ENCODE measurements at regions not wholly inside any gene's neighbourhood (a gene's known extent, or its start where the extent isn't known, plus 50 kb on each side); places are given as distances from the start of the nearest gene placed in this dataset.
A peak's percentile ranks its signal among the peaks of the same experiment; 100 is the strongest.
"Not testable (repeated sequence)": the region's sequence is repeated elsewhere in the genome, so short reads cannot be mapped to it uniquely, and the experiment has no call there.

DNA sequence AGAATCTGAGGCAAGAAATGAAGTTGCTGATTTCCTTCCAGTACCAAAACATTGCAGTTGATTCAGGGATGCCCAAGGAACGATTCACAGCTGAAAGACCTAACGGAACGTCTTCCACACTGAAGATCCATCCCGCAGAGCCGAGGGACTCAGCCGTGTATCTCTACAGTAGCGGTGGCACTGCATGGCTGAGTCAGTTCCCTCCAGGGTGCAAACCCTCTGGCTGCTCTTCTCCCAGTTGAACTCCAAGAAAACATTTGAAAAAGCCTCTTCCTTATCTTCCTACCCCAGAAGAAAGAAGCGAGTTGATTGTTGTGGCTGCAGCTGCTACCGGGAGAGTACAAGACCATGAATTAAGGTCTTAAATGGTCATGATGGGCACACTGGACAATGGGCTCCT lies 147.1 kb upstream of the PRSS1 start:
- no peak for DNase-seq

DNA sequence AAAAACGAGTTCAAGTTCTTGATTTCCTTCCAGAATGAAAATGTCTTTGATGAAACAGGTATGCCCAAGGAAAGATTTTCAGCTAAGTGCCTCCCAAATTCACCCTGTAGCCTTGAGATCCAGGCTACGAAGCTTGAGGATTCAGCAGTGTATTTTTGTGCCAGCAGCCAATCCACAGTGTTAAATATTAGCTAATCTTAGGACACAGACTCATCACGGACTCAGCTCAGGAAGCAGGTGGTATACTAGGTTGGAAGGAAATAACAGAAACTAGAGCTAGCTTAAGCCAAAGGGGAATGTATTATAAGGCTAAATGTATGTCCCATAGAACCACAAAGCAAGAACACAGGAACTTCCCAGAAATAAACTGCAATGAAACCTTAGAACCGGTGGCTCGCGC lies 151.0 kb upstream of the PRSS1 start:
- DNase-seq = no peak

DNA sequence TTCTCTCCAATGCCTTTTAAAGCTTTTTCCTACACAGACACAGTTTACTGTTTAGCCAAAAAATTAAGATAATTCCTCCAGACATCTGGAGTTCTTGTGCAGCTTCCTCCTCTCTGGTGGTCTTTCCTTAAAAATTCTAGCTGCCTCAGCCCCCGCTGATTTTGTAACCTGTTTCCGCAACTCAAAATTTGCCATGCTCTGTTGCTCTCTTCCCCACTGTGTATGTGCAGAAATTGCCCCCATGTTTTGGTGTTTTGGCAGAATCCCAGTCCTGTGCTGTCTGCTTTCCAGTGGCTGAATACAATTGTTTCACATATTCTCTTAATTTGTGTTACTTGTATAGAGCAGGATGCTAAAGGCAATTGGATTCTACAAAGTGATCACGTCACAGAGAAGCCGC lies 151.7 kb upstream of the PRSS1 start:
- no peak for DNase-seq

DNA sequence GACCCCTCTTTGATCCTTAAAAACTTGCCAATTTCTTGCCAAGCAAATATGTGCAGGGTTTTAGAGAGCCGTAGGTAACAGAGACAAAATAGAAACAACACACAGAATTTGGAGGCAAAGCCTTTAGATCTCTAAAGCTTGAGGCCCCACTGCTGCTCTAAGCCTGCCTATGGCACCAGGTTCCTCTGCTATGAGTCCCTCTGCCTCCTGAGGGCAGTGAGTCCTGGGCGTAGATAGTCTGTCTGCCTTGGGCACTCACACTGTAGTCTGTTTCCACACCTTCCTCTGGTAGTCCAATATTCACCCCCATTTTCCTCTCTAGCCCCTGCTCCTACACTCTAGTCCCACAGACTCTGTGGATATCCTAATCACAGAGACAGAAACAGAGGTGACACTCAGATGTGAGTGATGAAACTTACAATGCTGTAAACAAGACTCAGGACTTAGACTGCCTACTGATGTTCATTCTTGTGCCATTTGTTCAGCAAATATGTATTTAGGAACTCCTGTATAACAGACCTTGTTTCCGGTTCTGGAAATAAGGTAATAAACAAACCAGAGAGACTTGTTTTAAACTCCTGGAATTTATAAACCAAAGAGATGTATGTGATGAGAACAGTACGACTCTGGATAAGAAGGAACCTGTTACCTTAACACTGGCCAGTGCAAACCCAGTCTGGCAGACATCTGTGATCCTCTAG lies 153.3 kb upstream of the PRSS1 start:
- DNase-seq = no peak

DNA sequence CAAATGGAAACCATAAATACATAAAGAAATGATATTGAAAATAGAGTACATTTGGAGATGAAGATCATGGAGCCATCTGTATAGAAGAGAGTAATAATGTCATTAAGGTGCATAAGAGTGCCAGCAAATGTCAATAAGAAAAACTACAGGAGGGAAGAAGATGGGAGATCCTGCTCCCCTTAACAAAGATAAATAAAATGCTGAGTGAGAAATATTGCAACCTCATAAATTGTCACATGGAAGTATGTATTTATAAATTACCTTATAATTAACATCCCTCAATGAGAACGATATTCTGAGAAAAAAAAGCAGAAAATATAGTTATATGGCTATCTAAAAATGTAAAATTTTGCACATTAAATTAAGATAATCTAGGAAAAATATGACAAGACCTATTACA lies 155.2 kb upstream of the PRSS1 start:
- DNase-seq = no peak

DNA sequence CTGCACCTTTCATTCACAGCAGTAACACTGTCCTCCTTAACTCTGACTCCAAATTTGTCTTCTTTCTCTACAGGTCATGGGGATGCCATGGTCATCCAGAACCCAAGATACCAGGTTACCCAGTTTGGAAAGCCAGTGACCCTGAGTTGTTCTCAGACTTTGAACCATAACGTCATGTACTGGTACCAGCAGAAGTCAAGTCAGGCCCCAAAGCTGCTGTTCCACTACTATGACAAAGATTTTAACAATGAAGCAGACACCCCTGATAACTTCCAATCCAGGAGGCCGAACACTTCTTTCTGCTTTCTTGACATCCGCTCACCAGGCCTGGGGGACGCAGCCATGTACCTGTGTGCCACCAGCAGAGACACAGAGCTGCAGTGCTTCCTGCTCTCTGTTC lies 156.2 kb upstream of the PRSS1 start:
- DNase-seq = no peak

DNA sequence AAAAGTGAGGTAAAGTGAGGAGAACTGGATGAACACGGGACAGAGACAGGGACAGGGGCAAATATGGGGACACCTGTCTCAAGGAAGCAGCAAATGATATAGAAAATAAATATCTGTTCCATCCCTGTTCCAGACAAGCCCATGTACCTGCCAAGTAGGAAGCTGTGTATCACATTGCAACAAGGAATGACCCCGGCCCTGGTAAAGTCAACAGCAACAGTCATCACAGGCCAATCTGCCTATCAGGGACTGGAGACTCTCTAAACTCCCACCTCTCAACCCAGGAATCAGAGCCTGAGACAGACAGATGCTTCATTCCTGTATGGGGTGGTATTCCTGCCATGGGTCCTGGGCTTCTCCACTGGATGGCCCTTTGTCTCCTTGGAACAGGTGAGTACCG lies 156.6 kb upstream of the PRSS1 start:
- DNase-seq = no peak

DNA sequence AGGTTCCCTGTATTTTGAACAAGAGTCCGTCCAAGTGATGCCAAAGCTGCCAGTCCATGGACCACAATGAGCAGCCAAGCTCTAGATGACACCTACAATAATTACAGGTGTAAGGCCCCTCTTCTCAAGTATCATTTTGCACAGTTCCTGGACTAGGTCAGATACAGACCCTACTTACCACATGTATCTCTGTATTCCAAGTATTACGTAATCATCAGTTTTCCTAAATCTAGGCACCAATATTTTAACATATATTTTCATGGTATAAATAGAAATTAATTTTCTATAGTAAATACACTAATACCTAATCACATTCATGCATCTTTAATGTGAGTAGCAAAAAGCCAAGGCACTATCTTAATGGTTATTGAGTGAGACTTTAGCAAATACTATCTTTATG lies 157.0 kb upstream of the PRSS1 start:
- no peak for DNase-seq

DNA sequence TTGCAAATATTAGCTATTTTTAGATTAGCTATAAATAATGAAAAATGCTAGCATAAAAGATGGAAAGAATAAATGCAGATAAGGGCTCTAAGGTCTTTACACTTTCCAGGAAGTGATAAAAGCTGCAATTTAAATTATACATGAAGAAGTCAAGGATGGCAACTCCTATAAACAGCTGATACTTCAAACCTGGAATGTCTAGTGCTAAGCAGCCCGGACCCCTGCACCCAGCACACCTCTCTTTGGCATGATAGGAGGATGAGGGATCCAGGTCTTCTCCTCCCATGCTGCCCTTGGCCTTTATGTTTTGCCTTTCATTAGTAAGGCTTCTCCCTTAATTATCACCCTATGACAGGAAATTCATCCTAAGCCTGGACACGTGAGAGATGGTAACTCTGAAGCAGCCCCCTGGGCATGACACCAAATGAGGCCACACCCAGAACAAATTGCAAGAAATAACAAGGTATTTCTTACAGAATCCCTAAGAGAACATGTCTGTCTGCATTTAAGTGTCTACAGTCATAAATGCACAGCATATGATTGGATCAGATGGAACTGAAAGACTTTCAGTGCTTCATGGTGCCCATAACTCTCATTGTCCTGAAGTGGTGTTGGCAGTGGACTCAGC lies 158.3 kb upstream of the PRSS1 start:
- DNase-seq = no peak

DNA sequence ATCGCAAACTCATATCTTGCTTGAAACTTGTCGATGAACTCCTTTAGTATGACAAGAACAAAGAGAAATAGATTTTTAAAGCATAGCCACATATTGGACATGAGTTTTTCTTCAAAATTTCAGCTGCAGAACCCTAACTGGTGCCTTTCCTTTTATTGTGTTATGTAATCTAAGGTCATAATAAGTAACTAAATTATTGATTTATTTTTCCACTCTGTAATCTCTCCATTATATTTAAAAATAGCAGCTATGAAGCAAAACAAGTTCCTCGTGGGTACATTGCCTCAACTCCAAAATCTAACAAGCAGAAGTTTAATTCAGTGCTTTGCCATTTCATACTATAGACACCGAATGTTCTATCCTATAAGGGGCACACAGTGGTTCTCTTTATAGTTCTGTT lies 159.2 kb upstream of the PRSS1 start:
- no peak for DNase-seq

DNA sequence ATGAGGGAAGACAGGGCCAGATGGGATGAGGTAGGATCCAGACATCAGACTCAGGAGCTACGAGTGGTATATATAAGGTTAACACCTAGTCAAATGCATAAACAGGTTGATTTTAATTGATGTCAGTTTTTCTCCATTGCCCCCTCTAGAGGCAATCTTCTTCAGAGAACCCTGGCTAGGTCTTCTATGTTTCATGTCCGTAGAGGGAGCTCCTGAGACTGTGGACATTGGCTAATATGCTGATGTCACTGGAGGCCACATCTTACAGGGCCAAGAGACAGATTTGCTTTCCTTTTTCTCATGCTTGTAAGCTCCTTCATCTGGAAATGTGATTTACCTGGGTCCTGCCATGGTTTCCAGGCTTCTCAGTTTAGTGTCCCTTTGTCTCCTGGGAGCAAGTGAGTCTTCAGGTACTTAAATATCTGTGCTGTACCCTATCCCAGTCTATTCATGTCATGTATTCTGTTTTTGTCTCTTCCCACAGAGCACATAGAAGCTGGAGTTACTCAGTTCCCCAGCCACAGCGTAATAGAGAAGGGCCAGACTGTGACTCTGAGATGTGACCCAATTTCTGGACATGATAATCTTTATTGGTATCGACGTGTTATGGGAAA lies 161.6 kb upstream of the PRSS1 start:
- DNase-seq = no peak

DNA sequence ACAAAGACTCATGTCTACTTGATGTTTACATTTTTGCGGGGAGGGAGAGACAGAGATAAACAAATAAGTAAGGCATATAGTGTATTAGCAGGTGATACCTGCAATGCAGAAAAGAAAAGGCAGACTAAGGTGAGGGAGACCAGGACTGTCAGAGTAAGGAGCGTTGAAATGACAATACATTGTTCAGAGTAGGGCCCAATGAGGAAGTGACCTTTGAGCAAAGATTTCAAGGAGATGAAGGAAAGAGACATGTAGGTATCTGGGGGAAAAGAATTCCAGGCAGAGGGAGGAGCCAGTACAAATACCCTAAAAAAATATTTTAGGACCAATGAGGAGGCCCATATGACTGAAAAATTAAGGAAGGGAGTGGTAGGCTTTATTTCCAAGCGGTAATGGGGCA lies 162.7 kb upstream of the PRSS1 start:
- no peak for DNase-seq

DNA sequence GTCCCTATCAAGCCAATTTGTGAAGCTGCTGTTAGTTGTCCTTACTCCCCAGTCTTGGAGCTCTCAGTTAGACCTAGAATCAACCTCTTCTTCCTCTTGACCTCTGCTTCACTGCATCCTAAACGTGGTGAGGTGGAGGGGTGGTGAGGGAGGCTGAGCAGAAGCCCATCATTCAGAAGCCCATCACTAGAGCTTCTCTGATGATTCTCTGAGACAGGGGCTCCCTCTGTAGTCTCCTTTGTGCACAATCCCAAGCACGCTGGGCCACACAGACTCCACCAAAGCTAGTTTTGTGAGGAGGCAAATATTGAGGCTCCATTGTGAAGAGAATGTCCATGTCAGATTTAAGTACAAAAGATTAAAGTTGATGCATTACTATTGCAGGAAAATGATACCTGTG lies 163.8 kb upstream of the PRSS1 start:
- DNase-seq = no peak

DNA sequence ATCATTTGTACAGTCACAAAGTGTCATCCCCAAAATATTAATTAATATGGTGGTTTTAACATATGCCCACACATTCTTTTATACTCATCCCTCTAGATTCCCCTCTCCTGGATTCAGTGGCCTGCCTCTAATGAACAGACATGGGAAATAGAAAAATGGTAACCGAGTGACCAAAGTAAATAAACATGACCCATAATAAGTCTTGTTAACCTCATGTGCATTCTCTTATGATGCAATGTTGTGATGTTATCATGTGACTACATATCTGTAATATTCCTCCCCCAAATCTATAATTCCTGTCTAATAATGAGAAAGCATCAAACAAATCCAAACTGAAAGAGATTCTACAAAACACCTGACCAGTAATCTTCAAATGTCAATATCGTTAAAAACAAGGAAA lies 164.5 kb upstream of the PRSS1 start:
- DNase-seq = no peak

DNA sequence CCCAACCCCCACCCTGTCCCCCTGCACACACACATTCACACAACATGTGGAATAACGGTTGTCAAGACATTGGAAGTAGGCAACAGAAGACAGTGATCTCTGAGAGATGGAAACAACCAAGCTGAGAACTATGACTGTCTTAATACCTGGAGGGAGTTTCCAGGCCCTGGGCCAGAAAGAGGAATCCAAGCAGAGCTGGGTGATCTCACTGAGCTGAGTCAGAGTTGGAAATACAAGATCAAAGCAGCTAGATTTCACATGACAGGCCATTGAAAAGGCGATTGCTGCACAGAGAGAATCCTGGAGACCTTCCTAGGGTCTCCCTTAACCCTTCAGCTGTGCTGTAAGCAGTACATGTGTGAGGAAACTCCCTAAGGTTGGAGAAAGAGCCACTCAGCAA lies 165.8 kb upstream of the PRSS1 start:
- no peak for DNase-seq

DNA sequence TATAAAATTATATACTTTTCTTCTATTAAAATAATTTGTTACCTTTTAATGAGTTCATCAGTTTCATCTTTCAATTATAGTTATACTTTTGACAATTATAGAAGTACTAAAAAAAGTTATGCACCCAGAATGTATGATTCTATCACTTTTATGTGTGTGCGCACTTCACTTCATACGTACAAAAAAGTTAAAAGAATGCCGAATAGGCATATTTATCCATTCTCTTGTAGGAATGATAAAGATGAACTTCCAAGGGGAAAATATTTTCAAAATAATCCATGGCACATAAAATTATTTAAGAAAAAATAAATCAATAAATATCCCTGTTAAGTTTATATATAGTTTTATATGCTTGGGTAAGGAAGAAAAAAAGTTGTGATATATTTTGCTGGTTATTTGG lies 166.9 kb upstream of the PRSS1 start:
- DNase-seq = no peak

DNA sequence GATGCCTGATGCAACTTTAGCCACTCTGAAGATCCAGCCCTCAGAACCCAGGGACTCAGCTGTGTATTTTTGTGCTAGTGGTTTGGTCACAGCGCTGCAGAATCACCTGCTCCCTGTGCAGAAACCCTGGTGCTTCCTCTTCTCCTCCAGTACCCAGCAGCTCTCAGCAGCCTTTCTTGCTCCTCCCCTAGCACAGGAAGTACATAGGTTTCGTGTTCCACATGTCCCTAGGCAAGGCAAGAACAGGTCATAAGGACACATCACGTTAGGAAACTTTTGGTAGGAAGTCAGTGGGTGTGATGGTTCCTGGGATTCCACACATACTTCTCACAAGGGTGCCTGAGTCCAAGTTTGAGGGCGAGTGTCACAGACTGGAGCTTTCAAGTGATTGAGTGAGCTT lies 167.9 kb upstream of the PRSS1 start:
- DNase-seq = peak; percentile 49

DNA sequence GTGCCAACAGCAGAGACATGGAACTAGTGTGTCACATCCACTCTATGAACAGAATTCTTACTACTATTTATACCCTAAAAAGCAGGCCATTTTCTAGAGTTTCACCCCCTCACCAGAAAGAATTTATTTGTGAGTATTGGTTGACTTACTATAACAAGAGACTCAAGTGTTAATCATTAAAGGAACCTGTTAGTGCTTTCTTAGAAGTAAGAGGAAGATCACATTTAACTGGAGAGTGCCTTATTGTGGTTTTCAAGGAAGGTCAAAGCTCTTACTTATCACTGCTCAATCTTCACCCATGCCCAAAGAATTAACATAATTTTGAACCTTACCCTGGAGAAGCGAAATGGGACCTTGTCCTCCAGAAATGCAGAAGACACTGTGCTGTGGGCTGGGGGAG lies 169.3 kb upstream of the PRSS1 start:
- DNase-seq = no peak

DNA sequence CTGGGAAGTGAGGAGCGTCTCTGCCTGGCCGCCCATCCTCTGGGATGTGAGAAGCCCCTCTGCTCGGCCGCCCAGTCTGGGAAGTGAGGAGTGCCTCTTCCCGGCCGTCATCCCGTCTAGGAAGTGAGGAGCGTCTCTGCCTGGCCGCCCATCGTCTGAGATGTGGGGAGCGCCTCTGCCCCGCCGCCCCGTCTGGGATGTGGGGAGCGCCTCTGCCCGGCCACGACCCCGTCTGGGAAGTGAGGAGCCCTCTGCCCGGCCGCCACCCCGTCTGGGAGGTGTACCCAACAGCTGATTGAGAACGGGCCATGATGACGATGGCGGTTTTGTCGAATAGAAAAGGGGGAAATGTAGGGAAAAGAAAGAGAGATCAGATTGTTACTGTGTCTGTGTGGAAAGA lies 173.9 kb upstream of the PRSS1 start:
- not testable (repeated sequence) for DNase-seq

DNA sequence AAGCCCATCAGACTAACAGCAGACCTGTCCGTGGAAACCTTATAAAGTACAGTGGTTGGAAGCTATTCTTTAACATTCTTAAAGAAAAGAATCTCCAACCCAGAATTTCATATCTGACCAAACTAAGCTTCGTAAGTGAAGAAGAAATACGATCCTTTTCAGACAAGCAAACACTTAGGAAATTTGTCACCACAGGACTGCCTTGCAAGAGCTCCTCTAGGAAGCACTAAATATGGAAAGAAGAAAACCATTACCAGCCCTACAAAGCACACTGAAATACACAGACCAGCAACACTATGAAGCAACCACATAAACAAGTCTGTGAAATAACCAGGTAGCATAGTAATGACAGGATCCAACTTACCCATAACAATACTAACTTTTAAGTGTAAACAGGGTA lies 177.7 kb upstream of the PRSS1 start:
- no peak for DNase-seq

DNA sequence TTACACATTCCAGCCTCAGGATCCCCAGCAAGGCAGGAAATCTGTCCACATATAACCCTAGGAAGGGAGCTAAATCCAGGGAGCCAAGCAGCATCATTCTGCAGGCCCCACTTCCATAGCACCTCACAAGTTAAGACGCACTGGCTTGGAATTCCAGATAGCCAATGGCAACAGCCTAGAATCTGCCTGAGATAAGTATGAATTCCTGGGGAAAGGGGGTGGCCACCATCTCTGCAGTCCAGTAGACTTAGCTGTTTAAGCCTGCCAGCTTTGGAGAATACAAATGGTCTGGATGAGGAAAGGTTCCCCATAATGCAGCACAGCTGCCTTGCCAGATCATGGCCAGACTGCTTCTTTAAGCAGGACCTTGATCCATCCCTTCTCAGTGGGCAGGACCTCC lies 179.4 kb upstream of the PRSS1 start:
- no peak for DNase-seq

DNA sequence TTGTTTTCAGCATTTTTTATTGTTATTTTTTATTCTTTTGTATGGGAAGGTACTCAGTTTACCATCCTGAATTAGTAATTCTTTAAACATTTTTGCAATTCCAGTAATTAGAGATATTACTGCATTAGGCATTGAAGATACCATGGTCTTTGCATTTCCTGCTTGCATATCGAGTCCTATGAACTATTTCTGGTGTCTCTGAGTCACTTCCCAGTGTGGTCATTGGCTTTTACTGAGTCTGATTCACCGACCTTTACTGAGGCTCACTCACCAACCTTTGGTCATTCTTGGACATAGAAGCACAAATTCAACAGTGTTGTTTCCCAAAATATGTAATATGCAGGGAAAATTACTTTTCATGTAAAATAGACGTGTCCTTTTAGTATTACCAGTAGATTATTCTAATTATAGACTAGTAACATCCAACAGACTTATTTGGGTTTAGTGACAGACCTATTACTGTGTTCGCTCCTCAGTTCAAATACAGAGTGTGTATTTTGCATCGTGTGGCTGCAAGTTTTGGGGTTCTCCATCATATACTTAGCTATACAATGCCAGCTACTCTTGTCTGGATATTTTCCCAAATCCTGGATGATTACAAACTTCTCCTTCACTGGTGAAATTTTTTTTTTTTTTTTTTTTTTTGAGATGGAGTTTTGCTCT lies 180.7 kb upstream of the PRSS1 start:
- DNase-seq = peak; percentile 37

DNA sequence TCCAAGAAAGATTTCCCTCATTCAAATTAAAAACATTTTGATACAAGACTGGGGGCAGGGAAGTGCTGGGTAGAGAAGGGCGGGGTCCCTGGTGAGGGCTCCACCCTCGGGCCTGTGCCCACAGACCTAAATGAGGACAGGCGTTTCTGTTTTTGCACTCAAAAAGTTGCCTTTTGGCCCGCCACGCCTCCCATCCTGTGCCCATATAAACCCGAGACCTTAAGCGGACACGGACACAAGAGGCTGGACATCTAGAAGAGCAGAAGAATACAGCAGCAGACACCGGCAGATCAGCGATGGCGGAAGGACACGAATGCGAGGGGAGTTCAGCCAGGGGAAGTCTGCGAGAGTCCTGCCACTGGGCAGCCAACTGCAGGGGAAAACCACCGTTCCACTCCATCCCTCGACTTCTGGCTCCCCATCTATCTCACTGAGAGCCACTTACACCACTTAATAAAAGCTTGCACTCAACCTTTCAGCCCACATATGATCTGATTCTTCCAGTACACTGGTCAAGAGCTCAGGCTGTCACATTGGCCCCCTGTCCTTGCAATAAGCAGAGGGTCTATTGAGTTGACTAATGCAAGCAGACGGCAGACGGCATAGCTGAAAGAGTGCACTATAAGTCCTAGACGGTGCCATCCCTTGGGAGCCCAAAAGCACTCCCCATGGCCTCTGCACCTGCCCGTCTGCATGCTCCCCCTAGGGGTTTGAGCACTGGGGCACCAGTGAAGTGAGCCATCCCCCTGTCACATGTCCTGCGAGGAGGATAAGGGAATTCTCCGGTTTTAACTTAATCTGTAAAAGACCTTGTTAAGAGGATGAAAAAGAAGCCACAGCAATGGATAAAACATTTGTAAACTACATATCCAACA lies 181.8 kb upstream of the PRSS1 start:
- no peak for DNase-seq

Measured in NK-92 treated with Interleukin-12 subunit alpha and Interleukin-12 subunit beta, amount 100 ng/mL, for 24 hours (cell line).